HepG2 (cell line): ENCODE measurements at regions not wholly inside any gene's neighbourhood (a gene's known extent, or its start where the extent isn't known, plus 50 kb on each side); places are given as distances from the start of the nearest gene placed in this dataset.

Experiments
- CTCF ChIP-seq: sonication (generic); formaldehyde crosslinking; IDR thresholded peaks from 2 replicates; pipeline ENCODE4 v1.5.0; 2020; ENCODE audit warnings: mild to moderate bottlenecking, missing genetic modification reagents, moderate library complexity
- EZH2 ChIP-seq: conservative IDR thresholded peaks from 2 replicates; pipeline ENCODE4 v1.6.1; 2012; ENCODE audit warnings: mild to moderate bottlenecking, low read depth, low read length, moderate library complexity
- KDM5A ChIP-seq: fragments of 200-600 bp; sonication (generic); IDR thresholded peaks from 2 replicates; pipeline ENCODE4 v1.7.0; 2018; ENCODE audit warnings: antibody characterized with exemption, mild to moderate bottlenecking, low read length, borderline replicate concordance
- PRDM15 ChIP-seq: sonication (generic); formaldehyde crosslinking; IDR thresholded peaks from 2 replicates; pipeline ENCODE4 v1.4.0; 2020; ENCODE audit warnings: missing genetic modification reagents
- SMARCE1 ChIP-seq: fragments of 450-650 bp; IDR thresholded peaks from 2 replicates; pipeline ENCODE4 v1.6.1; 2017; ENCODE audit warnings: borderline replicate concordance

DNA sequence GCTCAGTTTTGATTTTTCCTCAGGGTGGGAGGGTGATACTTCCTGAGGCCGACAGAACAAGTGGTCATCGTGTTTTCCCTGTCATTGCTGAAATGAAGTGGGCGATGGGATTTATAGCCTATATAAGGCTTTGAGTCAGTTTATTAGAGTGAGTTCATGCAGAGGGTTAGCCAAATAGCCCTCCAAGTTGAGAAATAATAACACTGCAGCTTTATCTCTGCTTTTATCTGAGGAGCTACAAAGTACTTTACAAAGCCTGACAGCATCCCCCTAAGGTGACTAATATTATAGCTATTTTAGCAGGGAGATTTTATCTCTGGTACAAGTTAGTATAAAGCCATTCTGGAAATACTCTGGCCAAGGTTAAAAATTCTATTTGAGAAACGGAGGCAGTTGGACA, 389.6 kb downstream of the MFSD1 start:
- TF ChIP-seq KDM5A (no peak), PRDM15 (no peak), SMARCE1 (no peak), EZH2 (no peak), CTCF (CRISPR knock-in tag) (no peak)
